ENCODE measurements at regions not wholly inside any gene's neighbourhood (a gene's known extent, or its start where the extent isn't known, plus 50 kb on each side); places are given as distances from the start of the nearest gene placed in this dataset.

- TF ChIP-seq POLR2A (IDR thresholded peaks at IDR 0.05) (no peak), CTCF (IDR thresholded peaks at IDR 0.05 in 4 of 5, conservative IDR thresholded peaks at IDR 0.05 in 1 of 5) (no peak)
These were observed 72.9 kb upstream of the PPP2R5A start for GRCh38 chr1:212212343-212212742.
